ENCODE measurements at regions not wholly inside any gene's neighbourhood (a gene's known extent, or its start where the extent isn't known, plus 50 kb on each side); places are given as distances from the start of the nearest gene placed in this dataset.

DNA sequence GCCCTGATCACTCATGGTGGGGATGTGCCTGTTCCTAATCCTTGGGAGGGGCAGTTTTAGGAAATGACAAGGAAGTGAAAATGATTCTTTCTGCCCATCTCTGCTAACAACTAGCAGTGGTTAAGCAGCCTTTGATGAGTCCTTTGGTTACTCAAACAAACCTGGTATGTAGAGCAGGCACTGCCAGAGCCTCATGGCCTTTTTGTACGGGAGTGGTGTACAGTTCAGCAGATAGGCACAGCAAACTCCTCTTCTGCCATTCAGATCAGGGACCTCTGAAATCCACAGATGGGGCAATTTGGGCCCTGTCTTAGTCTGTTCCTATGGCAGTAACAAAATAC lies 66.2 kb downstream of the FZD4 start:
- TF ChIP-seq, protein P1, sequence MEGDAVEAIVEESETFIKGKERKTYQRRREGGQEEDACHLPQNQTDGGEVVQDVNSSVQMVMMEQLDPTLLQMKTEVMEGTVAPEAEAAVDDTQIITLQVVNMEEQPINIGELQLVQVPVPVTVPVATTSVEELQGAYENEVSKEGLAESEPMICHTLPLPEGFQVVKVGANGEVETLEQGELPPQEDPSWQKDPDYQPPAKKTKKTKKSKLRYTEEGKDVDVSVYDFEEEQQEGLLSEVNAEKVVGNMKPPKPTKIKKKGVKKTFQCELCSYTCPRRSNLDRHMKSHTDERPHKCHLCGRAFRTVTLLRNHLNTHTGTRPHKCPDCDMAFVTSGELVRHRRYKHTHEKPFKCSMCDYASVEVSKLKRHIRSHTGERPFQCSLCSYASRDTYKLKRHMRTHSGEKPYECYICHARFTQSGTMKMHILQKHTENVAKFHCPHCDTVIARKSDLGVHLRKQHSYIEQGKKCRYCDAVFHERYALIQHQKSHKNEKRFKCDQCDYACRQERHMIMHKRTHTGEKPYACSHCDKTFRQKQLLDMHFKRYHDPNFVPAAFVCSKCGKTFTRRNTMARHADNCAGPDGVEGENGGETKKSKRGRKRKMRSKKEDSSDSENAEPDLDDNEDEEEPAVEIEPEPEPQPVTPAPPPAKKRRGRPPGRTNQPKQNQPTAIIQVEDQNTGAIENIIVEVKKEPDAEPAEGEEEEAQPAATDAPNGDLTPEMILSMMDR (IDR thresholded peaks at IDR 0.05; ENCODE audit: unreplicated experiment in 3 of 3) = no peak
- Mint-ChIP-seq H3K27me3 (ENCODE audit: low read depth) (no peaks in the 10 kb centered on the region), H3K36me3 (ENCODE audit: low read depth) (peaks cover 48% of the 10 kb centered on the region), H3K27ac (peak overlapping the region; percentile 70 to 92 (median 86)), H3K9me3 (peaks cover 12% of the 10 kb centered on the region), H3K4me3 (no peak overlapping the region), H3K4me1 (peaks cover 20% of the 10 kb centered on the region)

GRCh38 chr11:86891036-86891435 lies 64.2 kb downstream of the FZD4 start:
- no peaks in the 10 kb centered on the region for H3K9me3 Mint-ChIP-seq
- H3K36me3 Mint-ChIP-seq (ENCODE audit: low read depth) = peaks cover 31% of the 10 kb centered on the region
- no peak overlapping the region for H3K4me3 Mint-ChIP-seq
- TF ChIP-seq, protein P1 (IDR thresholded peaks at IDR 0.05; ENCODE audit: unreplicated experiment in 3 of 3) = no peak
- H3K4me1 Mint-ChIP-seq = peaks cover 26% of the 10 kb centered on the region
- peak overlapping the region in 1 of 3 experiments; percentile 62 for H3K27ac Mint-ChIP-seq
- no peaks in the 10 kb centered on the region for H3K27me3 Mint-ChIP-seq (ENCODE audit: low read depth)

DNA sequence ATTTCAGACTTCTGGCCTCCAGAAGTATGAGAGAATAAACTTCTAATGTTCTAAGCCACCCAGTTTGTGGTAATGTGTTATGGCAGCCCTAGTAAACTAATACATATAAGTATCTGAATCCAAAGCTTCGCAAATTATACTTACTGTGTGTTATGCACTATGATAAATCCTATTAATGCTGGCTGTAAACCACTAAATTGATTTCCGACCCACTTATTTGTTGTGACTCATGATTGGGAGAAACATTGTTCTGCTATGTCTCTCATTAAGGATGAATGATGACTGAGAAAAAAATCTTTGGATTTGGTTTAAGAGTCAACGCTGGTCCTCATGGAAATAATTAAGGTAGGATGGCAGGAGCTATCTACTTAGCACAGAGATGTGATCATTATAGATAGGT lies 62.0 kb downstream of the FZD4 start:
- no peaks in the 10 kb centered on the region for H3K9me3 Mint-ChIP-seq
- H3K27ac Mint-ChIP-seq = no peak overlapping the region
- TF ChIP-seq, protein P1 (IDR thresholded peaks at IDR 0.05; ENCODE audit: unreplicated experiment in 3 of 3) = no peak
- peaks cover 36% of the 10 kb centered on the region for H3K4me1 Mint-ChIP-seq
- H3K27me3 Mint-ChIP-seq (ENCODE audit: low read depth) = no peaks in the 10 kb centered on the region
- H3K36me3 Mint-ChIP-seq (ENCODE audit: low read depth) = peaks cover 21% of the 10 kb centered on the region
- H3K4me3 Mint-ChIP-seq = no peak overlapping the region
